GM21360 (cell line): ENCODE measurements at regions not wholly inside any gene's neighbourhood (a gene's known extent, or its start where the extent isn't known, plus 50 kb on each side); places are given as distances from the start of the nearest gene placed in this dataset.
"Not testable (repeated sequence)": the region's sequence is repeated elsewhere in the genome, so short reads cannot be mapped to it uniquely, and the experiment has no call there.

Source experiments
- ATAC-seq: cut with Tn5 transposase; IDR thresholded peaks from one replicate; pipeline ENCODE4 v1.9.1; 2021; ENCODE audit warnings: mild to moderate bottlenecking, moderate library complexity; ENCODE audit not compliant: unreplicated experiment

GRCh38 chr13:55613429-55614187 lies 1527.1 kb upstream of the PRR20A start:
- ATAC-seq, result no peak

GRCh38 chr13:55615081-55615480 lies 1525.6 kb upstream of the PRR20A start:
- ATAC-seq, result no peak

DNA sequence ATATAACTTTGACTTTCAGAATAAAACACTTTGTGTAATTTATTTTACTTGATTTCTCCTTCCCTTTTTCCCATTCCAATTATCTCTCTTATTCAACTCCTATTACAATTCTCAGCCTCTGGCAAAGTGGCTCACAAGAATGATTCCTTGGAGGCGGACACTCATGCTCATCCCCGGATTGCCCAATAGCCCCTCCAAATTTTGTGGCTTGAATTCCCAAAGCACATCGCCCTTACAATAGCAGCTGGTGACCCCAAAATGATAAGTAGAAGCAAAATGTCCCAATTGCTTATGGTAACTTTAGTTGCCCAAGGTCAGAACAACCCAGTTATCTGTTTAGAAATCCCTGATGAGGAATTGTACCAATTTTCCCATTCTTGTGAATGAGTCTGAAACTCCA lies 1523.5 kb upstream of the PRR20A start:
- ATAC-seq, result no peak

- no peak for ATAC-seq
Measured at GRCh38 chr13:55627221-55627620, 1513.5 kb upstream of the PRR20A start.

GRCh38 chr13:55632402-55632801 lies 1508.3 kb upstream of the PRR20A start:
- no peak for ATAC-seq

DNA sequence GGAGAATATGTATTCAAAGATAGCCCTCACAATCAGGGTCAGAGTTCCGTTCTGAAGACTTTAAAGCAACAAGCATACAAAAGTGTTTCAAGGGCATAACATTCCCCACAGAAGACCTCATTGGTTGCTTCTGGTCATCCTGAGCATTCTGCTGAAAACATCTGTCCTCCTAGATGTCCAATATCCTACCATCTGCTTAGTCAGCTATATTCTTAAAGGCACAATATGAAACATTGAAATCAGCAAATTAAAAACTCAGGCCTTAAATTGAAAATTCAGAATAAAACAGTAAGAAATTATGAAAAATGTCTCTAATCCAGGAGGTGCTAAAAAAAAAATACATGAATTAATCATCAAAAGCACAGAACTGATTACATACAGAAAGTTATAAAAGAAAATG lies 1491.2 kb upstream of the PRR20A start:
- no peak for ATAC-seq

DNA sequence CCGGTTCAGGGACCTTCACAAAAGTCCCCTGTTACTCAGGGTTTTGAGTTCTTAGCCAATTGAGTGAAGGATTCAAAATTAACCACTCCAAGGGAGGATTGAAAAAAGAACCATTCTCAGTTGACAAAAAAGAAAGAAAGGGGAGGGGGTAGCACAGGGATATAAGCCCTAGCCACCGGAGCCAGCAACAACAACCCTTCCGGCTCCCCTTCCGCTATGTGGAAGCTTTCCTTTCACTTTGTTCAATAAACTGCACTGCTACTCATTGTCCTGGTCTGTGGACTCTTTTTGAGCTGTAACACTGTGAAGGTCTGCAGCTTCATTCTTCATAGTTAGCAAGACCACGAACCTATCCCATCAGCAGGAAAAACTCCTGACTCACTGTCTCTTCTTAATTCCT lies 1488.1 kb upstream of the PRR20A start:
- ATAC-seq, result no peak

DNA sequence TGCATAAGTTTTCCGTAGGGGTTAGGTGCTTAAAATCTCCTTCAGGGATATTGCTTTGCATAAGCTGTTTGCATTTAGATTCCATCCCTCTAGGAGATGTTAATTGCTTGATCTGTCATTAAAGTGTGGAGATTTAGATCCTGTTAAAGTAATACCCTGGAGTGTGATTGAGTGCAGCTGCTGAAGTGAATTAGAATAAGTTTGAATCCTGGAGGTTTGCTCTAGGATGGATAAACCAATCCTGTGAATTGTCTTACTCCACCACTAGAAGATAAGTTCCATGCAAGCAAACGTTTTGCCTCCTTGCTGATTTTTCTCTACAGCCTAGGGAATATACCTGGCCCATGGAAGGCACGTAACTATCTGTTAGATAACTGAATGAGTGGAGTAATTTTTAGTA lies 1487.2 kb upstream of the PRR20A start:
- ATAC-seq, result no peak

- ATAC-seq, result no peak
Measured at GRCh38 chr13:55654243-55654642, 1486.5 kb upstream of the PRR20A start.

- ATAC-seq, result not testable (repeated sequence)
Measured at GRCh38 chr13:55660264-55660663, 1480.5 kb upstream of the PRR20A start.

- no peak for ATAC-seq
Measured at GRCh38 chr13:55660851-55661250, 1479.9 kb upstream of the PRR20A start.

DNA sequence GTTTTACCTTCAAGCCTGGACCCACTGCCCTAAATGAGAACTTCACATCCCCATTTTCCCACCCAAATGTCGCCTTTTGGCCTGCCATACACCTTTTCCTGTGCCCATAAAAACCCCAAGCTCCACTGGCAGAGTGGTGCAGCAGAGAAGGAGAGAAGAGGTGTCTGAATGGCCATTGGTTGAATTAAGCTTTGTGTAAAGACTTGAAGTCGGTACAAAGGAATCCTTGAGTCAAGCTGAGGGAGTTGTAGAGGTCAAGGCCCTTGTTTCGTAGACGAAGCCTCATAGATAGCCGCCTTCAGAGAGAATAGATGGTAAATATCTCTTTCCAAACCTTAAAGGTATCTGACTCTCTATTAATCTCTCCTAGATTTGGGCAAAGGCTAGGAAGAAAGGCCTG lies 1479.2 kb upstream of the PRR20A start:
- no peak for ATAC-seq

- ATAC-seq, result no peak
Measured at GRCh38 chr13:55664178-55664577, 1476.5 kb upstream of the PRR20A start.

DNA sequence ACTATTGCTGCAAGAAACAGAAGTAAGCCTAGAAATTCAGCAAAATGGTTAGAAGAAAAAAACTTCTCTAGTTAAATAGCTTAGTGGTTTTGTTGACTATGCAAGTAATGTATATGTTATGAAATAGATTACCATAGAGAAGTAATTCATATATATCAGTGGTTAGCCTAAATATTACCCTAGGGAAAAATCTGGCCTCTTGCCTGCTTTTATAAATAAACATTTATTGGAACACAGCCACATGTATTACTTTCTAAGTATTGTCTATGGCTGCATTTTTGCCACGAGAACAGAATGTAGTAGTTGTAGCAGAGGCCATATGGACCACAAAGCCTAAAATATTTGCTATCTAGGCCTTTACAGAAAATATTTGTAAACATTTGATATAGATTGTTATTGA lies 1471.7 kb upstream of the PRR20A start:
- no peak for ATAC-seq

DNA sequence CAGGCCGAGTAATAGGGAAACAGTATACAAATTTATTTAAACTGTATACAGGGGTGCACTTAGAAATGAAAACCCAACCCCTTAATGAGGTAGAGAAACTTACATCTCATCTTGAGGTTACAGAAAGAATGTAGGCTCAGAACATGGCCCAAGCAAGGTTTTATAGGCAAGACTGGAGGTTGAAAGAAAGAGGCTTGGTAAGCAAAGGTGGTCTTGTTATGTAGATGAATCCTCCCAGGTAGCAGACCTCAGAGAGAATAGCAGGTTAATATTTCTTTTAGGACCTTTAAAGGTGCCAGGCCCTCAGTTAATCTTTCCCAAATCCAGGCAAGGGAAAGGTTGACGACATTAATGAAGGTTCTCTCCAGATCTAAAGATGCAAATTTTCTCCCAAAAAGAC lies 1466.8 kb upstream of the PRR20A start:
- no peak for ATAC-seq

DNA sequence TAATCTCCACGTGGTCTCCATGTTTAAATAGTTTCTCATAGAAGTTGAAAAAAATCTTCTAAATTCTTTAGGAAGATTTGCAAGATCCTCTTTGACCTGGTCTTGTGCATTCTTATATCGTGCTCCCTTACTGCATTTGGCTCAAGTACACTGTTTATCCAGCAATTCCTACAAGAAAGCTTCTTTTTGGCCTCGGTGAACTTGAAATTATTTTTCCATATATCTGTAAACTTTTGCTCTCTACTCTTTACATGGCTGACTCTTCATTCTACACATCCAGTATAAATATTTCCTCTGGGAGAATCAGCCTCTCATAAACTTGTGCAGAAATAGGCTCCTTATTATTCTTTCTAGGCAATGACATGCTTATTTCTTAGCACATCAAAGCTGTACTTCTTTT lies 1457.9 kb upstream of the PRR20A start:
- no peak for ATAC-seq

GRCh38 chr13:55705526-55705925 lies 1435.2 kb upstream of the PRR20A start:
- ATAC-seq, result no peak

DNA sequence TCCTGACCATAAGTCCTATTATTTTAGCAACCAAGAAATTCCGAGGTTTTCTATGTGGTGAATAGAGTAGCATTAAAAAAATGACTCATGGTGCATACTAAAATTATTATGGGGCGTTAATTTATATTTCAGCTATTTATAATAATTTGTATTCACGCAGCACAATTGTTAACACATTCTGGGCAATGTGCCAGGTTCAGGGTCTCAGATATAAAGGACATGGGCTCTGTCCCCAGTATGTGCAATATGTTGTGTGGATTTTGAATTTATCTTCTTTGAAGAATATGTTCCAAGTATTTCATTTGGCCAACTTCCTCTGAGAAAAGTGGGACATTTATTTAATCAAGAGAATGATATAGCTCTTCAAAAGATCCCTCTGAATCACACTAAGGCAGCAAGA lies 1434.7 kb upstream of the PRR20A start:
- no peak for ATAC-seq

DNA sequence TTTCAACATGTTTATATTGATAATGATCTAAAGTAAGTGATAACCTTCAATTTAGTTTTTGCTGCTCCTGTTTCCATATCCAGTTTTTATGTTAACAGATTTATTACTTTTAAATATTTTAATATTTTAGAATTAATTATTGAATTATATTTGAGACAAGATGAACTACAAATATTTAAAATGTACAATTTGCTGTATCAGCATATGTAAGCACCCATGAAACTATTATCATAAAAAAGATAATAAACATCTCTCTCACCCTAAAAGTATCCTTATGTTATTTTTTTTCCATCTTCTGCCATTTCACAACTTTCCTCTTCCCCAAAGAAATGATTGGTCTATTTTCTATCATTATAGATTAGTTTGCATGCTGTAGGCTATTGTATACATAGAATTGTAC lies 1426.6 kb upstream of the PRR20A start:
- ATAC-seq, result no peak

DNA sequence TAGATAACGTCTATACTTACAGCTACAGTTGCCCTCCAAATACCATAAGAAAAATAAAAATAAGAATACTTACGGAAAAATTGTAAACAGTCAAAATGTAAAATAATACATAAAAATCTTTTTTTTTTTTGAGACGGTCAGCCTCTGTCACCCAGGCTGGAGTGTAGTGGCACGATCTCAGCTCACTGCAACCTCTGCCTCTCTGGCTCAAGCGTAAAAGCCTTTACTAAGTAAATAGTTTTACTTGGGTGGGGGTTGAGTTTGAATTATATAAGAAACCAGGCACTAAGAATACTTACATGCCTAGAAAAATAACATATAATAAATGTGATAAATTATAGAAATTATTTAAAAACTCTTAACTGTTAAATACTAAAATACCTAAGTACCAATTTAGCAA lies 1413.0 kb upstream of the PRR20A start:
- ATAC-seq, result no peak

DNA sequence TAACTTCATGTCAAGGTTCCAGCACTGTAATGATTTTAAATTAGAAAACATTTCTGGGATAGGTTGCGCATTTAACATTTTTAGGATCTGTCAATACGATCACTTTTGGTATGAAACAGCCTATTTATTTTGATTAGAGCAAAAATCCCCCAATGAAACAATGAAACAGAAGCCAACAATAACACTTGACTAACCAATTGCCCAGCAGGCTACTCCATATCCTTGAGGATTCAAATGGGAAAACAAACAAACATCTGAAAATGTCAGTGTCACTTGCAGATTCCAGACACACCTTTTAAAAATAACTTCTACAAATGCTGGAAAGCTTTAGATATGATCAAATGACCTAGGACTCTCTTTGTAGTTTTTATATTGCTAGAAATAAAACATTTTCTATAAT lies 1412.5 kb upstream of the PRR20A start:
- no peak for ATAC-seq

DNA sequence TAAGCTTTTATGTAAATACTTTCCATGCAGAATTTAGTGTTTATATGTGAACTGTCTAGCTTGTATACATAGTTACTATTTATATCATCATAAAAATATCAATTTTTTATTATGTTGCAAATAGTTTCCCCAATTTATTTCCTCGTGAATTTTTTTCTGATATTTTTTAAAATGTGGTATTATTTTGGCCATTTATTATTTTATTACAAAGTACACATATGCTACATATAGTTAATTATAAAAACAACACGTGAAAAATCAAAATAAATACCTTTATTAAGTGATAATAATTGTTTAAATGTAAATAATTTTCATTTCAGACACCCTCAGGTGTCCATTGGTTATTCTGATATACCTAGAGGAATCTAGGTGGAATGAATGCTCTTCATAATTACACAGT lies 1394.9 kb upstream of the PRR20A start:
- ATAC-seq, result no peak

DNA sequence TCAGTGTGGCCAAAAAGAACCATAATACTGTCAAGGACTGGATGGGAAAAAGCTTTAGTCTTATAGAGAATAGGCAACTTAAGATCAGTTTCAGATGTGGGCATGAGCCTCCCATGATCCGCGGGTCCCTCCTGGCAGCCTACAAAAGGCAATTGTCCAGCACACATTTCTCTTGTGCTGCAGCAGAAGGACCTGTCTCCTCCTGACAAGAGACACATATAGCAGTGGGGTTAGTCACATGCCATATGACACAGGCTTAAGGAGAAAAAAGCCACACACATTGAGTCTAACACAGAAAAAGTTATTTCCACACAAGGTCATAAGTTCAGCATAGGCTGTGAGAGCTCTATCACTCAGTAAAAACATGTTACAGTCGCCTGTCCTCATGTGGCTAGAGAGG lies 1378.7 kb upstream of the PRR20A start:
- no peak for ATAC-seq
